ENCODE measurements at regions not wholly inside any gene's neighbourhood (a gene's known extent, or its start where the extent isn't known, plus 50 kb on each side); places are given as distances from the start of the nearest gene placed in this dataset.

DNA sequence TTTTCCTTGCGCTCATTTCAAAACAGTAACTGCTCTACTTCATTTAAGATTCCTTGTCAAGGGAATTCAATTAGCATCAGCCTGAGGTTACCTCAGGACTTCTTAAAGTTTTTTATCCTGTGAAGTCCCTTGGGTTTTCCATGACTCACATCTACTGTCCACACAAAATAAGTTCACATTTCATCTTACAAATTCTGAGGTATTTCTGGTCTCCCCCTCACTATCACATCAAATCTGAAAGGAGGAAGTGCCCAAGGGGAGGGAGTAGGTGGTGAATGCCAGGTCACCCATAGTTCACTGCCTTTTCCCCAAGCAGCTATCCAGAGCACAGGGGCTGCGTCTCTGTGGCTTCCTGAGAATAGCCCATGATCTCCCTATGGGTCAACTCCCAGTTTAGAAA, 227.1 kb upstream of the NREP start:
- no peaks in the 10 kb centered on the region for H3K9me2 ChIP-seq (ENCODE audit: insufficient read depth, low read length)
- no peaks in the 10 kb centered on the region for H3K27me3 ChIP-seq (ENCODE audit: insufficient read depth, low read depth, low read length)
- H4K20me1 ChIP-seq (ENCODE audit: insufficient read depth), result no peaks in the 10 kb centered on the region
- no peak overlapping the region for H3K4me3 ChIP-seq (ENCODE audit: low read length)
- no peak for TF ChIP-seq EZH2 (IDR thresholded peaks at IDR 0.05; ENCODE audit: borderline replicate concordance, insufficient read depth, low read length, poor library complexity, severe bottlenecking)
- TF ChIP-seq, protein P1, sequence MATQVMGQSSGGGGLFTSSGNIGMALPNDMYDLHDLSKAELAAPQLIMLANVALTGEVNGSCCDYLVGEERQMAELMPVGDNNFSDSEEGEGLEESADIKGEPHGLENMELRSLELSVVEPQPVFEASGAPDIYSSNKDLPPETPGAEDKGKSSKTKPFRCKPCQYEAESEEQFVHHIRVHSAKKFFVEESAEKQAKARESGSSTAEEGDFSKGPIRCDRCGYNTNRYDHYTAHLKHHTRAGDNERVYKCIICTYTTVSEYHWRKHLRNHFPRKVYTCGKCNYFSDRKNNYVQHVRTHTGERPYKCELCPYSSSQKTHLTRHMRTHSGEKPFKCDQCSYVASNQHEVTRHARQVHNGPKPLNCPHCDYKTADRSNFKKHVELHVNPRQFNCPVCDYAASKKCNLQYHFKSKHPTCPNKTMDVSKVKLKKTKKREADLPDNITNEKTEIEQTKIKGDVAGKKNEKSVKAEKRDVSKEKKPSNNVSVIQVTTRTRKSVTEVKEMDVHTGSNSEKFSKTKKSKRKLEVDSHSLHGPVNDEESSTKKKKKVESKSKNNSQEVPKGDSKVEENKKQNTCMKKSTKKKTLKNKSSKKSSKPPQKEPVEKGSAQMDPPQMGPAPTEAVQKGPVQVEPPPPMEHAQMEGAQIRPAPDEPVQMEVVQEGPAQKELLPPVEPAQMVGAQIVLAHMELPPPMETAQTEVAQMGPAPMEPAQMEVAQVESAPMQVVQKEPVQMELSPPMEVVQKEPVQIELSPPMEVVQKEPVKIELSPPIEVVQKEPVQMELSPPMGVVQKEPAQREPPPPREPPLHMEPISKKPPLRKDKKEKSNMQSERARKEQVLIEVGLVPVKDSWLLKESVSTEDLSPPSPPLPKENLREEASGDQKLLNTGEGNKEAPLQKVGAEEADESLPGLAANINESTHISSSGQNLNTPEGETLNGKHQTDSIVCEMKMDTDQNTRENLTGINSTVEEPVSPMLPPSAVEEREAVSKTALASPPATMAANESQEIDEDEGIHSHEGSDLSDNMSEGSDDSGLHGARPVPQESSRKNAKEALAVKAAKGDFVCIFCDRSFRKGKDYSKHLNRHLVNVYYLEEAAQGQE (IDR thresholded peaks at IDR 0.05; ENCODE audit: borderline replicate concordance), result no peak
- TF ChIP-seq MXI1 (conservative IDR thresholded peaks at IDR 0.05; ENCODE audit: poor library complexity, severe bottlenecking), result no peak
- H3K79me2 ChIP-seq (replicated peaks; ENCODE audit: insufficient read depth, low read length), result no peaks in the 10 kb centered on the region
- no peak overlapping the region for H3K27ac ChIP-seq (ENCODE audit: low read length)
- no peaks in the 10 kb centered on the region for H3F3A ChIP-seq (ENCODE audit: insufficient read depth, low read length, poor library complexity, severe bottlenecking)
- no peaks in the 10 kb centered on the region for H3K36me3 ChIP-seq (ENCODE audit: insufficient read depth, low read length)
- no peak overlapping the region for H3K4me2 ChIP-seq (ENCODE audit: low read length)
- H3K9me3 ChIP-seq (ENCODE audit: low read length), result no peaks in the 10 kb centered on the region
- H2AFZ ChIP-seq (ENCODE audit: low read depth, low read length), result no peak overlapping the region
- no peak overlapping the region for H3K9ac ChIP-seq (ENCODE audit: low read length)

DNA sequence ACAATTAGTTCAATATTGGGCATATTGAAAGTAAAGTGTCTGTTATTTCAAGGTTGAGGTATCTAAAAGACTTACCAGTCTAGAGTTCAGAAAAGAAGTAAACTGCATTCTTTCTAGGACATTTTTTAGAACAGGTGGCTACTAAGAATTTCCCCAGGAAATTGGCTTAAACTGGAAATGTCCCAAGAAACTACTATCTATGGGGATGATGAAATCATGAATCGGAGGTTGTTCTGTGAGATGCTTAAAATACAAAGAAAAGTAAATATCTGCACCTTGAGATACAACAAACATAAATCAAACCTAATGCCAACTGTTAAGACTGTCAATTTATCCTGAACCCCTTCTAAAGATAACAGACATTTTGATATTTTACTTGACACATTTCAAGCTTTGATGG, 226.5 kb upstream of the NREP start:
- Histone ChIP-seq H3K9ac (ENCODE audit: low read length) (no peak overlapping the region), H4K20me1 (ENCODE audit: insufficient read depth) (no peaks in the 10 kb centered on the region), H3F3A (ENCODE audit: insufficient read depth, low read length, poor library complexity, severe bottlenecking) (no peaks in the 10 kb centered on the region), H3K4me3 (ENCODE audit: low read length) (no peak overlapping the region), H3K27ac (ENCODE audit: low read length) (no peak overlapping the region), H2AFZ (ENCODE audit: low read depth, low read length) (no peak overlapping the region), H3K27me3 (ENCODE audit: insufficient read depth, low read depth, low read length) (no peaks in the 10 kb centered on the region), H3K36me3 (ENCODE audit: insufficient read depth, low read length) (no peaks in the 10 kb centered on the region), H3K9me3 (ENCODE audit: low read length) (no peaks in the 10 kb centered on the region), H3K9me2 (ENCODE audit: insufficient read depth, low read length) (no peaks in the 10 kb centered on the region), H3K79me2 (replicated peaks; ENCODE audit: insufficient read depth, low read length) (no peaks in the 10 kb centered on the region), H3K4me2 (ENCODE audit: low read length) (no peak overlapping the region)
- TF ChIP-seq EZH2 (IDR thresholded peaks at IDR 0.05; ENCODE audit: borderline replicate concordance, insufficient read depth, low read length, poor library complexity, severe bottlenecking) (no peak), EP300 (conservative IDR thresholded peaks at IDR 0.05; ENCODE audit: poor library complexity, severe bottlenecking) (no peak), RAD21 (conservative IDR thresholded peaks at IDR 0.05) (no peak), SMC3 (conservative IDR thresholded peaks at IDR 0.05; ENCODE audit: poor library complexity) (no peak), MXI1 (conservative IDR thresholded peaks at IDR 0.05; ENCODE audit: poor library complexity, severe bottlenecking) (no peak), POLR2AphosphoS5 (IDR thresholded peaks at IDR 0.05) (no peak), TAF1 (IDR thresholded peaks at IDR 0.05; ENCODE audit: low read depth) (no peak)
- TF ChIP-seq, protein P1 (IDR thresholded peaks at IDR 0.05; ENCODE audit: borderline replicate concordance), result no peak
- TF ChIP-seq, protein P2, sequence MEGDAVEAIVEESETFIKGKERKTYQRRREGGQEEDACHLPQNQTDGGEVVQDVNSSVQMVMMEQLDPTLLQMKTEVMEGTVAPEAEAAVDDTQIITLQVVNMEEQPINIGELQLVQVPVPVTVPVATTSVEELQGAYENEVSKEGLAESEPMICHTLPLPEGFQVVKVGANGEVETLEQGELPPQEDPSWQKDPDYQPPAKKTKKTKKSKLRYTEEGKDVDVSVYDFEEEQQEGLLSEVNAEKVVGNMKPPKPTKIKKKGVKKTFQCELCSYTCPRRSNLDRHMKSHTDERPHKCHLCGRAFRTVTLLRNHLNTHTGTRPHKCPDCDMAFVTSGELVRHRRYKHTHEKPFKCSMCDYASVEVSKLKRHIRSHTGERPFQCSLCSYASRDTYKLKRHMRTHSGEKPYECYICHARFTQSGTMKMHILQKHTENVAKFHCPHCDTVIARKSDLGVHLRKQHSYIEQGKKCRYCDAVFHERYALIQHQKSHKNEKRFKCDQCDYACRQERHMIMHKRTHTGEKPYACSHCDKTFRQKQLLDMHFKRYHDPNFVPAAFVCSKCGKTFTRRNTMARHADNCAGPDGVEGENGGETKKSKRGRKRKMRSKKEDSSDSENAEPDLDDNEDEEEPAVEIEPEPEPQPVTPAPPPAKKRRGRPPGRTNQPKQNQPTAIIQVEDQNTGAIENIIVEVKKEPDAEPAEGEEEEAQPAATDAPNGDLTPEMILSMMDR (IDR thresholded peaks at IDR 0.05; ENCODE audit: poor library complexity, severe bottlenecking), result no peak

Data from neural cell (in vitro differentiated cells).